RWPE1 (cell line): ENCODE measurements at regions not wholly inside any gene's neighbourhood (a gene's known extent, or its start where the extent isn't known, plus 50 kb on each side); places are given as distances from the start of the nearest gene placed in this dataset.
"Not testable (repeated sequence)": the region's sequence is repeated elsewhere in the genome, so short reads cannot be mapped to it uniquely, and the experiment has no call there.

Experiments used
- CTCF ChIA-PET: fragments of 350-600 bp; sonication (Branson Sonifier 250); formaldehyde crosslinking; extraction: SDS; loops from one replicate; lab custom pipeline; 2021; lab: Yijun Ruan, JAX
- POLR2A ChIA-PET: fragments of 400-600 bp; formaldehyde crosslinking; extraction: SDS; loops from one replicate; lab custom pipeline; 2020; ENCODE audit warnings: antibody characterized with exemption; ENCODE audit not compliant: low non-redundant PET; lab: Yijun Ruan, JAX
- DNase-seq: peaks from one replicate; pipeline ENCODE4 v3.0.0; 2012; ENCODE audit warnings: low spot score
- H3K27ac ChIP-seq: fragments of 450-650 bp; 2 replicates; pipeline ENCODE4 v1.5.1; 2017
- CTCF ChIP-seq: fragments of 450-650 bp; conservative IDR thresholded peaks from 2 replicates; pipeline ENCODE4 v1.5.1; 2017; ENCODE audit warnings: low read depth, mild to moderate bottlenecking

- CTCF ChIA-PET: no interaction called here
- no peak for DNase-seq
- no peak overlapping the region for H3K27ac ChIP-seq
- POLR2A ChIA-PET: no interaction called here
- TF ChIP-seq CTCF: no peak
Measured at GRCh38 chr21:35506771-35507170, 457.7 kb upstream of the RUNX1 start.

DNA sequence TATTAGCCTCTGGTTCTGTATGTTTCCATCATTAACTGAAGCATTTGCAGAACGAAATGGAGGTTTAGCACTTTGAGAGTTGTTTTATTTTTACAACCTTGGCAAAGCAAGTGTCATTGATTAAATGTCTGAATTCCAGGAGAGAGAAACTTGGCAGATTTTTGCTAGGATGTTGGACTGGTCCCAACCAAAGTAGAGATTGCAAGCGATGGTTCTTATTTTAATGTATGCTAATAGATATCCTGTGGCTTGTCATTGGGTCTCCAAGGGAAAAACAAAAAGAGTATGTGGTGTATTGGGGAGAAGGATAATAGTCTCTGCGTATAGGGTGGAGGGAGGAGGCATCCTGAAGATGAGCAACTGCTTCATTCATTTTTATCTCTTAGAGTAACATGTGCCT is 457.2 kb upstream of the RUNX1 start:
- CTCF ChIA-PET: no interaction called here

GRCh38 chr21:35504951-35505466 is 455.9 kb upstream of the RUNX1 start:
- TF ChIP-seq CTCF: no peak
- no peak for DNase-seq
- ChIA-PET CTCF (no interaction called here), POLR2A (interaction anchor here (0.7 kb wide), 1 partner anchor 19 kb away, joined by 6 read pairs; no protein-coding TSS in a partner anchor)
- no peak overlapping the region for H3K27ac ChIP-seq

More for the DNA sequence above, 457.2 kb upstream of the RUNX1 start:
- no peak for DNase-seq
- POLR2A ChIA-PET: no interaction called here
- no peak overlapping the region for H3K27ac ChIP-seq
- no peak for TF ChIP-seq CTCF

GRCh38 chr21:35504277-35504676 is 455.2 kb upstream of the RUNX1 start:
- no peak overlapping the region for H3K27ac ChIP-seq
- ChIA-PET POLR2A (no interaction called here), CTCF (no interaction called here)
- no peak for TF ChIP-seq CTCF
- DNase-seq: no peak

DNA sequence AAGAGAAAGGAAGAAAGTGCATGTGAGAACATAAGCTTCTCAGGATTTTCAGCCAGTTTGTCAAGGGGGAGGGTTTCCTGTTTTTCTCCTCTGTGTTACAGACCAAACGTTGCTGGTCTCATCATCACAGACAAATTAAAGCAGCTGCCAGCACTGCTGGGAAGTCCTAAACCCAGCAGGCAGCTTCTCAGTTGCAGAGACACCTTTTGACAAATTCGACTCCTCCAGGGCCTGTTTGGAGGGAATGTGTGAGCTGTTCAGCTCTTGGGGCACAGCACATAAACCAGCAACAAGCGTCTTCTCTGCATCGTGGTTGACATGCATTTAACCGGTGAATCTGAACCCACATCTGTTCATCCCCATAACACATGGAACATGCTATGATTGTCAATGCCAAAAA is 454.6 kb upstream of the RUNX1 start:
- ChIA-PET CTCF (no interaction called here), POLR2A (no interaction called here)
- DNase-seq: no peak
- TF ChIP-seq CTCF: no peak
- H3K27ac ChIP-seq: no peak overlapping the region

GRCh38 chr21:35502821-35503220 is 453.7 kb upstream of the RUNX1 start:
- no peak for DNase-seq
- H3K27ac ChIP-seq: no peak overlapping the region
- TF ChIP-seq CTCF: no peak
- ChIA-PET CTCF (no interaction called here), POLR2A (no interaction called here)

DNA sequence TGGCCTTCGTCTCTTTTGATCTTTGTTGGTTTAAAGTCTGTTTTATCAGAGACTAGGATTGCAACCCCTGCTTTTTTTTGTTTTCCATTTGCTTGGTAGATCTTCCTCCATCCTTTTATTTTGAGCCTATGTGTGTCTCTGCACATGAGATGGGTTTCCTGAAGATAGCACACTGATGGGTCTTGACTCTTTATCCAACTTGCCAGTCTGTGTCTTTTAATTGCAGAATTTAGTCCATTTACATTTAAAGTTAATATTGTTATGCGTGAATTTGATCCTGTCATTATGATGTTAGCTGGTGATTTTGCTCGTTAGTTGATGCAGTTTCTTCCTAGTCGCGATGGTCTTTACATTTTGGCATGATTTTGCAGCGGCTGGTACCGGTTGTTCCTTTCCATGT is 448.4 kb upstream of the RUNX1 start:
- CTCF ChIA-PET, H3K27ac ChIP-seq, POLR2A ChIA-PET, DNase-seq: not testable (repeated sequence)
